ENCODE measurements at regions not wholly inside any gene's neighbourhood (a gene's known extent, or its start where the extent isn't known, plus 50 kb on each side); places are given as distances from the start of the nearest gene placed in this dataset.

DNA sequence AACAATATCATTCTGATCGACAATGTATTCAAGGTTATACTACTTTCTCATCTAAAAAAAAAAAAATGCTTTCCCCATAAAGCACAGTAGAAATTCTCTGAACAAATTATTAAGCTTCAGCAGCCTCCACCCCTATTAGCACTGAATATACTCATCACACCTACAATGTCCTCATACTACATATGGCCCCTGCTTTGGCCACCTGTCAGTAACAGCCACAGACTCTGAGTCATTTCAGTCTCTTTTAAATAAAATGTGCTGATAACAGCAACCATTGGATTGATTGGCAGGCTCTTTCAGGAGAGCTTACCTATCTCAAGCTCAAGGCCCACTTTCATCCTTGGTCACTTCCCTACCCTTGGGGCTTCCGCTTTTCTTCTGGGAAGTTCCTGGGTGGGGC is 236.7 kb downstream of the TMX3 start:
- TF ChIP-seq TAF1 (IDR thresholded peaks at IDR 0.05; ENCODE audit: low read depth, low read length): no peak
- no peak for TF ChIP-seq POLR2AphosphoS5 (IDR thresholded peaks at IDR 0.05; ENCODE audit: low read depth, low read length)
- TF ChIP-seq POLR2A (IDR thresholded peaks at IDR 0.05; ENCODE audit: low read depth, low read length): no peak
- no peak for TF ChIP-seq SPI1 (IDR thresholded peaks at IDR 0.05; ENCODE audit: low read depth, low read length)
- TF ChIP-seq POU2F2 (IDR thresholded peaks at IDR 0.05; ENCODE audit: low read depth, low read length): no peak
- TF ChIP-seq PAX5 (IDR thresholded peaks at IDR 0.05; ENCODE audit: insufficient read depth, low read length, severe bottlenecking): no peak

Measured in GM12891 (cell line).